Limb (tissue), 2 donors: ENCODE measurements at regions not wholly inside any gene's neighbourhood (a gene's known extent, or its start where the extent isn't known, plus 50 kb on each side); places are given as distances from the start of the nearest gene placed in this dataset.
A peak's percentile ranks its signal among the peaks of the same experiment; 100 is the strongest.
"Not testable (repeated sequence)": the region's sequence is repeated elsewhere in the genome, so short reads cannot be mapped to it uniquely, and the experiment has no call there.

ENCODE experiments used
- DNase-seq, 2 donors: peaks; one replicate each; pipeline ENCODE4 v3.0.0-alpha.2; 2016; ENCODE audit errors: extremely low spot score in 2 of 2

GRCh38 chr2:128594953-128595677, 276.4 kb upstream of the HS6ST1 start:
- no peak for DNase-seq

GRCh38 chr2:128595763-128596395, 277.2 kb upstream of the HS6ST1 start:
- no peak for DNase-seq

GRCh38 chr2:128596396-128597120, 277.9 kb upstream of the HS6ST1 start:
- no peak for DNase-seq

GRCh38 chr2:128597121-128597762, 278.6 kb upstream of the HS6ST1 start:
- DNase-seq: no peak

- not testable (repeated sequence) for DNase-seq
These were observed 279.6 kb upstream of the HS6ST1 start for GRCh38 chr2:128598260-128598659.

- DNase-seq: no peak
These were observed 280.3 kb upstream of the HS6ST1 start for GRCh38 chr2:128598862-128599441.

GRCh38 chr2:128599700-128600099, 281.0 kb upstream of the HS6ST1 start:
- DNase-seq: no peak

- peak in 1 of 2 donors; percentile 32 for DNase-seq
These were observed 282.1 kb upstream of the HS6ST1 start for GRCh38 chr2:128600581-128601297.

GRCh38 chr2:128601298-128602037, 282.8 kb upstream of the HS6ST1 start:
- no peak for DNase-seq

GRCh38 chr2:128602038-128602698, 283.5 kb upstream of the HS6ST1 start:
- no peak for DNase-seq

GRCh38 chr2:128602699-128603101, 284.0 kb upstream of the HS6ST1 start:
- no peak for DNase-seq

GRCh38 chr2:128603411-128603924, 284.8 kb upstream of the HS6ST1 start:
- no peak for DNase-seq

GRCh38 chr2:128604045-128604444, 285.4 kb upstream of the HS6ST1 start:
- DNase-seq: no peak

- not testable (repeated sequence) for DNase-seq
These were observed 285.9 kb upstream of the HS6ST1 start for GRCh38 chr2:128604581-128604980.

GRCh38 chr2:128605421-128605820, 286.8 kb upstream of the HS6ST1 start:
- DNase-seq: no peak

- DNase-seq: no peak
These were observed 287.3 kb upstream of the HS6ST1 start for GRCh38 chr2:128605931-128606330.

GRCh38 chr2:128606837-128607236, 288.2 kb upstream of the HS6ST1 start:
- DNase-seq: no peak

- DNase-seq: no peak
These were observed 288.8 kb upstream of the HS6ST1 start for GRCh38 chr2:128607440-128607839.

- DNase-seq: no peak
These were observed 289.3 kb upstream of the HS6ST1 start for GRCh38 chr2:128607911-128608506.
